HG02852 (cell line): ENCODE measurements at regions not wholly inside any gene's neighbourhood (a gene's known extent, or its start where the extent isn't known, plus 50 kb on each side); places are given as distances from the start of the nearest gene placed in this dataset.

Experiments used
- ATAC-seq: cut with Tn5 transposase; IDR thresholded peaks from one replicate; pipeline ENCODE4 v1.9.1; 2021; ENCODE audit warnings: mild to moderate bottlenecking, moderate library complexity; ENCODE audit not compliant: unreplicated experiment

- no peak for ATAC-seq
These were observed 200.5 kb upstream of the DCN start for GRCh38 chr12:91383099-91383498.

GRCh38 chr12:91382081-91382543, 199.5 kb upstream of the DCN start:
- ATAC-seq, result peak; percentile 69

DNA sequence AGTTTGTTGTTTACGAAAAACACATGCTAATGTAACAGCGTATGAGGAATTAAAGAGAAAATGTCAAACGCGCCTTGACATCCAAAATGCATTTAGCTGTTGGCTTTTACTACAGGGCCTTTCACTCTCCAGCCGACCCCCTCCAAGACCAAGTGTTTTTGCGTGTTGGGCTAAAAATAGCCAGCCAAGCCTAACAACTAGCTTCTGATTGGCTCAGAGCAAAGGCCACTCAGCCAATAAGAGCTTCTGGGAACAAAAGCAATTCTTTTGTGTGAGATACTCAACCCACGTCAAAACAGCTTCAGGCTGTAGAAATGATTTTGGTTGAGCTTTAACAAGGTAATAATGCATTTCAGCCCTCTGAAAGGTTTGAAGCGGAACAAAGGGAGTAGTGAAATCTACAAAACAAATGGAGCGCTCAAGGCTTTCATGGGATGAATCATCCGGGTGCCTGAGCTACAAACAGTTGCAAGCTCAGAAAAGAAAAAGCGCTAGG, 198.7 kb upstream of the DCN start:
- peak; percentile 84 for ATAC-seq

DNA sequence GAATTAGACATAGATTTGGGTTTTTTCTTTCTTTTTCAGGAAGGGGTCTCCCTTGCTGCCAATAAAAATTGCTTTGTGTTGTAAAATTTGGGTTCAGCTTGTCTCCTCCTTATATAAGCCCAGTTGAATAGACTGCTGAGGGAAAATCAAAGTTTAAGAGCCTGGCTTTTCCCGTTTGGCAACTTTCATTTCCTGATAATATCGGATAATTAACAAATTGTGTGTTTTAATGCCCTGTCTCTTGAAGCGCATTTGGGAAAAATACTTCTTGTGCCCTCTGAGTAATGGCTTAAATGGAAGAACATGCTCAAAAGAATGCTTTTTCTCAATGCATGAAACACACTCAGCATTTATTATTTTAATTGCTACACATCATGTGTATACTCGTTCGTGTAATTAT, 198.0 kb upstream of the DCN start:
- no peak for ATAC-seq

DNA sequence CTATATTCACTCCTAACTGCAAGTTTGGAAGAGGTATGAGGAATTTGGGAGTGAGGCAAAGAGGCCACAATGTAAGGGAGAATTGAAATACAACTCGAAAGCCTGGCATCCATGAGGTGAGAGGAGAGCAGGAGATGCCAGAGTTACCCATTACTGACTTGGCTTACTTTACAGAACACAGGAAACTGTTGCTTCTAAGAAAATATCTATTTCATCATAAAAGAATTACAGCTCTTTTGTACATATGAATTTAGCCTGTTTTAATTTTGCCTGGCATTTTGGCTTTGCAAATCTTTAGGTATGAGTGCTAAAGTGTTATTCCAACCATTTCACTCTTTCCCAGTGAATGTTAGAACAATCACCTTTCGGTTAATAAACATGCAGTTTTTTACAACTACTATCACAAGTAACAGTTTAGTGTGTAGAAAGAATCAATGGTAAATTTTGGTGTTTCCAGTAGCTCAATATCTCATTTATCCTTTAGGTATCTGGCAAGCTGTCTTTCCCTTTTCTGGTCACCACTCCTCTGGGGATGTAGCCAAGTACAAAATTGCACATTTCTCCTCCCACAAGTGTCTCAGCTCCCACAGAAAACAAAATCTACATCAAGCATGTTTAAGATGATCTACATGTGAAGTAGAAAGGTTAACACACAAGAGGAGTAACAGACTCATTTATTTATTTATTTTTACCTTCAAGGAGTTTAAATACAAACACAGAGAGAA, 196.6 kb upstream of the DCN start:
- no peak for ATAC-seq

DNA sequence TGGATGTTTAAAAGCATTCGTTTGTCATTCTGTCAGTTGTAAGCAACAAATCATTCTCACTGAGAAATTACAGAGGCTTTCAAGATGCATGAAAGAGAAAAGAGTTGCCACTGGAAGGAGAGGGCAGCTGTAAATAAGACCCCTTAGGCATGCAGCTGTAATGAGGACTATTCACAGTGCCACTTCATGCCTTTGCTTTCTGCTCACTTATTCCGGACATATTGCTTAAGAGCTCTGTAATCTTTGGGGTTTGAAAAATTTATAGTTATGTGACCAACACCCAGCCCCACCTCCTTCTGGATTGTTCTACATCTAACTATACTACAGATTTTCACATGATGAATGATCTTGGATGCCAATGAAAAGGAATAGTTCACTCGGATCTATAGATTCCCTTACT, 194.8 kb upstream of the DCN start:
- ATAC-seq, result no peak

DNA sequence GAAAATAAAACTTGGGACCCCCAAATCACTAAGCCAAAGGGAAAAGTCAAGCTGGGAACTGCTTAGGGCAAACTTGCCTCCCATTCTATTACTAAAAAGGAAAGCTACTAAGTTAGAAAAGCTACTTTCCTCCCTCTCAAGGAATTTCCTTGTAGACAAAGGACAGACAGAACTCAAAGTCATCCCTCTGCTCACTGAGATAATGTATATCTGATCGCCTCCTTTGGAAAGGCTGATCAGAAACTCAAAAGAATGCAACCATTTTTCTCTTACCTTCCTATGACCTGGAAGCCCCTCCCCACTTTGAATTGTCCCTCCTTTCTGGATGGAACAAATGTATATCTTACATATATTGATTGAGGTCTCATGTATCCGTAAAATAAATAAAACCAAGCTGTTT, 190.5 kb upstream of the DCN start:
- ATAC-seq, result no peak

DNA sequence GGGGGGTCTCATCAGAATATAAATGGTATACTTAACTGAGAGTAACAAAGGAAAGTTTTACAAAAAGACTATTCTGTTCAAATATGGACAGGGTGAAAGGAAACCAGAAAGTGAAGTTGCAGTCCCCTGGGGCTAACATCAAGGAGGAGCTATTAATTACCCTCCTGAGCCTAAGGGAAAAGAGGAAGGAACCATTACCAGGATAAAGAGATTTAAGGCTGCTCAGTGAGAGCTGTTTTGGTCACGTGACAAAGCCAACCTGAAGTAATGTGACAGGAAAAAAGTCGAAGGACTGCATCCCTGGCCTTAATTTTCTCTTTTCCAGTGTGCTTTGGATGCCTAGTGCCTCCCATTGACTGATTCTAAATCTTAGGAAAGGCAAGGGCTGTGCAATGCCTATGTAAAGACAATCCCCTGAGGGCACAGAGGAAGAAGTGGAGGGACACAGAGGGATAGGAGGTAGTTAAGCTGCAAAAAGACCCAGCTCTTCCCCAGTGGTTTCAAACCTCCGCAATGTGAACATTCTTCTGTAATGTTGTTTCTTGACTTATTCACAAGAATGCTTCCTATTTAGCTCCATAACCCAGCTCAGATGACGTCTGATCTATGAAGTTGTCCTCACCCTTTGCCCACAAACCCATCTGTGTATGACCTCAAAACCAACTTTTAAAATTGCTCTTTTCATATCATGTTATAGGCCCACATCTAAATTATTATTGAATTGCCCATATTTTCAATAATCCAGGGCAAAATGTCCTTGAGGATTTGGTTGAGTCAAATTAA, 187.7 kb upstream of the DCN start:
- ATAC-seq, result no peak

DNA sequence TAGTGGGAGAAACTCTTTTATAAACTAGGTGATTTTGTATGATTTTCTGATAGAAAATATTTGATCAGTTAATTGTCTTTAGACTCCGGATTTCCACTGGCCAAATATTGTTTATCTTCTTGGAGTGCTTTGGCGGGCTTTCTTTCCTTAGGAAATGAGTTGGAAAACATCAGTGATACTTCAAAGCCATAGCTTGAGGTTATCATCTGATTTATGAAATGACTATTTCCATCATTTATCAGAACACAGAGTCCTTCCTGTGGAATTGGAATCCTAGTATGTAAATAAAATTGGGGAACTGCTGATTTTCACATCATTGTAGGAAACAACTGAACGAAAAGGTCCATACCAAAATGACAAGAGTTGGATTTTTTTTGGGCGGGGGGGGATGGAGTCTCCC, 186.0 kb upstream of the DCN start:
- no peak for ATAC-seq

DNA sequence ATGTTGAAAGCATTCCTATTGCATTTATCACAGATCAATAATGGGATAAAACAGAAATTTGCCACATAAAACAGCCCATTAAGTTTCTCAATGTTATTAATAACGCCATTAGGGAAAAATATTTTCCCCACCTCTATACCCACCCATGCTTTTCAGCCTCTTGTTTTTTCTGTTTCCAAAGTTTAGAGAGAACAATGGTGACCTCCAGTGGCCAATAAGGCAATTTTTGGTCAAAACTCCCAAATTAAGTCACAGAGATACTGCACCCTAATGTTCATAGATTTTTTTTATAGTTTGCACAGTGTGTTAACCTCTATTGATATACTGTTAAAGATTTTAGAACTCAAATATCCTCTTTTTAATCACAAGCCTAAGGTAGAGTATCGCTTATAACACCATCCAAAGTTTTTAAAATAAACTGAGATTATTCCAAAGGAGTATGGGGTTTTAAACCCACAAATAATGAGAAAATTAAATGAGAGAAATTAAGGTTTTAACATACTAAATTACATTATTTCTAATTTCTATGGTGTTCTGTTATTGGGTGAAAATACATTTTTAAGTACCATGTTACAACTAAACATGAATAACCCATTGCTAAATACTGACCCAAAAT, 184.7 kb upstream of the DCN start:
- ATAC-seq, result no peak

DNA sequence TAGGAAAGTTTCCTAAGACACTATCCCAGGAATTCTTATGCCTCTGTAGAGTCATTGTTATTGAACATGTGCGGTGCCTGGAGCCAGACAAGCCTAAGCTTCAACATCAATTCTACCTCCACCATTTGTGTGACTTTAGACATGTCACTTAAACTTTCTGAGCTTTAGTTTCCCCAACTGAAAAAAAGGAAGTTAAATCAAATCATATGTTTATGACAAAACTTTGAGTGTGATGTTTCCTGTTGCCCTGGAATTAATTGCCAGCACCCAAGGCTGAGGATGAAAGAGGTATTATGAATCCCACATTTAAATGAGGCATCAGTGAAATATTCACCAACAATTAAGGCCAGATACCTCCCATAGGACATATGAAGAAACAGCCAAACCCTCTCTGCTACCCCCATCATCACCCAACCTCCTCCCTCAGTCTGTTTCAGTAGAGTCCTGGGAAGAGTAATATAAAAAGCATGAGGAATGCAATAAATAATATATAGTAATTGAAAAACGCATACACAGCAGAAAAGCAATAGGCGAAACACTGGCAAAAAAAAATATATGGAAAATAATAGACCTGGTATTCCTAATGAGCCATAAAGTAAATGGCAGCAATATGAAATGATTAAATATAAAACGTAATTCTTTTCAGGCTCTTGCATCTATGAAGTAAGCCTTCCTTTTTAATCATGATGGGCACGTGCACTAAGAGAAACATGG, 182.0 kb upstream of the DCN start:
- ATAC-seq, result no peak

DNA sequence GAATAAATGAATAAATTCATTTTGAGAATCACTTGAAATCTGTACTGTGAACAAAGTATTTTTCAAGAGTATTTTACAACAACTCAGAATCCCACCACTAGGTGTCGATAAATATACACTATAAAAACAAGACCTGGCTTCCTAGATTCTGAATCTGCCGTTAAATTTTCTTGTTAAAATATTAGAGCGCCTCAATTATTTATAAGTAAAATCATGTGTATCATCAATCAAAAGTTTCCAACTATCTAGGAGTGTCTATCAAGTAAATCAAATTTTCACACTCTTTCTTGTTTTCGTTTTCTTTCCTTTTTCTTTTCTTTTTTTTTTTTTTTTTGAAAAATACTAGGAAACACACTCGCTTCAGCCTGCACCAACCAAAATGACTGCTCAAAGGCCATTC, 179.2 kb upstream of the DCN start:
- no peak for ATAC-seq

DNA sequence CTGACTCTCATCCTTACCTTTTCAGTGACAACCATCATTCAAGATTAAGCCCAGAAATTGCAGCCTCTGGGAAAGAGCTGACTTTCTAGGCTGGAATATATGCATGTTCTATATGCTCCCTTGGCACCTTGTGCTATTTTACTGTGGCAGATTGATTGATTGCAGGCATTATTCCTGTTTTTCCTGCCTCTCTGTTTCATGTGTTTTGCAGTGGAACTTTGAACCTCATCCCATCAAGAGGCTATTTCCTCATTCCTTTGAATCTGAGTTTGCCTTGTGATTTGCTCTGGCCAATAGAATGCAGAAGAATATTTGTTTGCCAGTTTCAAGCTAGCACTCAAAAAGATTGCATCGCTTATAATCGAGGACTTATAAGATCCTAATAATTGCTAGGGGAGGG, 174.8 kb upstream of the DCN start:
- ATAC-seq, result no peak

DNA sequence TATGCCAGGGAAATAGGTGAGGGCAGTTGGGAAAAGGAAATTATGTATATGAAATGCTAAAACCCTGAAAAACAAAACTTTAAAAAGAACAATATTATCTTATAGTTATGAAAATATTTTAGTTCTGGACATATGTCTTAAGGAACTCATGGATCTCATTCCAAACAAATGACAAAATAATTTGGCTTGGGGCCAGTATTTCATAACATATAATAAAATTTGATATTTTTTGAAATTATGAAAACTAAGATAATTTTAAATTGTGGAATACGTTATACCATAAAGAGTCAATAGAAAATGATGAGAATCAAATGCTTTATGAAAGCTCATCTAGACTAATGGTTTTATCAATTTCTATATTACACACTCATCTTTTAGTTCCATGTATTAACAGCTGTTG, 173.8 kb upstream of the DCN start:
- ATAC-seq, result no peak

- ATAC-seq, result peak; percentile 96
These were observed 172.8 kb upstream of the DCN start for GRCh38 chr12:91355150-91356006.

DNA sequence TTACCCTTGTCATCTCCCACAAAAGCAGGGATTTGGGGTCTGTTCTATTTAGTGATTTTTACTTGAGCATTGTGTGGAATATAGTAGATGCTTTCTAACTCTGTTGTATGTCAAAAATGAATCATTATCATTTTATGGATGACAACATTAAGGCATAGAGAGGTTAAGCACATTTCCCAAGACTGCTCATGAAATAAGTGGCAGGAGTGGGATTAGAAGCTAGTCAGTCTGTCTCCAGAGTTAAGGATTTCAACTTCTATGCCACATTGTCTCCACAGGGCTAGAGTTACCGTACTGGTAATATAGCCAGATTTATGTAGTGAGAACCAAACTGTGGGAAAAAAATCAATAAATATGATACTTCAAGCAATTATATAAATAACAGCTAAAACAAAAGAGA, 170.6 kb upstream of the DCN start:
- ATAC-seq, result no peak

- ATAC-seq, result no peak
These were observed 166.9 kb upstream of the DCN start for GRCh38 chr12:91349476-91349875.

- no peak for ATAC-seq
These were observed 165.0 kb upstream of the DCN start for GRCh38 chr12:91347481-91348214.

GRCh38 chr12:91346827-91347226, 164.2 kb upstream of the DCN start:
- no peak for ATAC-seq

DNA sequence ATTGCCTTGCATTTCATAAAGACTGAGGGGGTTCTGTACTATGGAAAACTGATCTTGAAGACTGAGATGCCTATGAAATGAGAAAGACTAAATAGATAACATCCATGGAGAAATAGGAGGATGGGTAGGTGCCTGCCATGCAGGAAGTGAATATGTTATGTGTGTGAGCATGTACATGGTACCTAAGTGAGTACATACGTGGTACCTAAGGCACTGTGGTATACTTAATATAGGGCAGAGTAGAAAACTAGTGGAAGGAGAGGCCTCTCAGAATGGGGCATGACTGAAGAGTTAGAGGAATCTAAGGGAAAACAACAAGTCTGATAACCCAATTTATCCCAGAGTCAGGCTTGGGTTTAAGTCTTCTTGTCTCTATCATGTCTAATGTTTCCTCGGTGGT, 161.8 kb upstream of the DCN start:
- ATAC-seq, result no peak
